OCI-LY1 (cell line): ENCODE measurements at regions not wholly inside any gene's neighbourhood (a gene's known extent, or its start where the extent isn't known, plus 50 kb on each side); places are given as distances from the start of the nearest gene placed in this dataset.

ENCODE experiments used
- EZH2 ChIP-seq: fragments of 200-600 bp; sonication (generic), shearing (Covaris generic); IDR thresholded peaks from 2 replicates; pipeline ENCODE4 v1.8.0; 2017; ENCODE audit warnings: borderline replicate concordance, mixed run types, mild to moderate bottlenecking, antibody characterized with exemption, low read length, moderate library complexity, mixed read lengths
- TF ChIP-seq, protein P1 (sequence below): fragments of 200-600 bp; sonication (generic), shearing (Covaris generic); IDR thresholded peaks from 2 replicates; pipeline ENCODE4 v1.5.1; 2017; ENCODE audit warnings: mild to moderate bottlenecking, antibody characterized with exemption, low read length, moderate library complexity, mixed read lengths

DNA sequence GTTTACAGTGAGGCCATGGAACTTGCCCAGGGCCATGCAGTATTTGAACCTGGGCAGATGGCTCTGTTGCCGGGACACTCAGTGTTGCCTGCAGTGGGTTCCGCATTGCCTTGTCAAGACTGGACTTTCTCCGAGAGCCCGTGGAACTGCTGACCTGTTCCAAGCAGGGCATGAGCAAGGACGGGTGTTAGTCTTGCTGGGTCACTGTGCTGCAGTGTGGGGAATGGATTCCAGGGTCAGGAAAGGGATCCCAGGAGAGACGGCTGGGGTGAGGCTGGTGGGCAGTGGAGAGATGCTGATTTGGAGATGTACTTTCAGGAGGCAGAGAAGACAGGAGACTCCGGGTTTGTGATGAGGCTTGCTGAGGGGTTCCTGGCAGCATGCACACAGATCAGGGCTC lies 348.7 kb upstream of the HS6ST1 start:
- TF ChIP-seq, protein P1, sequence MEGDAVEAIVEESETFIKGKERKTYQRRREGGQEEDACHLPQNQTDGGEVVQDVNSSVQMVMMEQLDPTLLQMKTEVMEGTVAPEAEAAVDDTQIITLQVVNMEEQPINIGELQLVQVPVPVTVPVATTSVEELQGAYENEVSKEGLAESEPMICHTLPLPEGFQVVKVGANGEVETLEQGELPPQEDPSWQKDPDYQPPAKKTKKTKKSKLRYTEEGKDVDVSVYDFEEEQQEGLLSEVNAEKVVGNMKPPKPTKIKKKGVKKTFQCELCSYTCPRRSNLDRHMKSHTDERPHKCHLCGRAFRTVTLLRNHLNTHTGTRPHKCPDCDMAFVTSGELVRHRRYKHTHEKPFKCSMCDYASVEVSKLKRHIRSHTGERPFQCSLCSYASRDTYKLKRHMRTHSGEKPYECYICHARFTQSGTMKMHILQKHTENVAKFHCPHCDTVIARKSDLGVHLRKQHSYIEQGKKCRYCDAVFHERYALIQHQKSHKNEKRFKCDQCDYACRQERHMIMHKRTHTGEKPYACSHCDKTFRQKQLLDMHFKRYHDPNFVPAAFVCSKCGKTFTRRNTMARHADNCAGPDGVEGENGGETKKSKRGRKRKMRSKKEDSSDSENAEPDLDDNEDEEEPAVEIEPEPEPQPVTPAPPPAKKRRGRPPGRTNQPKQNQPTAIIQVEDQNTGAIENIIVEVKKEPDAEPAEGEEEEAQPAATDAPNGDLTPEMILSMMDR = no peak
- no peak for TF ChIP-seq EZH2
